H1 (cell line): ENCODE measurements at regions not wholly inside any gene's neighbourhood (a gene's known extent, or its start where the extent isn't known, plus 50 kb on each side); places are given as distances from the start of the nearest gene placed in this dataset.

Experiments used
- CTCF ChIA-PET: fragments of 300-600 bp; sonication (Branson Sonifier 250); formaldehyde crosslinking; loops from one replicate; lab custom pipeline; 2021; ENCODE audit not compliant: partially characterized antibody; lab: Charles Lee
- POLR2A ChIA-PET: fragments of 300-600 bp; sonication (Branson Sonifier 250); formaldehyde crosslinking; loops from one replicate; lab custom pipeline; 2021; ENCODE audit warnings: inconsistent platforms; ENCODE audit not compliant: partially characterized antibody; lab: Charles Lee
- DNase-seq, 2 experiments: peaks; one replicate each; pipeline versions ENCODE4 v3.0.0 to v3.0.0-alpha.2; 2010 to 2022; ENCODE audit warnings: low spot score in 2 of 2, low read depth in 1 of 2, mixed read lengths in 1 of 2
- FAIRE-seq: peaks from 2 replicates; lab custom pipeline; 2011; peaks lifted over from hg19 to GRCh38; lab: Jason Lieb, UNC
- H2AFZ ChIP-seq: 2 replicates; pipeline ENCODE4 v1.8.1; 2012; ENCODE audit warnings: low read length, inconsistent platforms
- H2AK5ac ChIP-seq: 2 replicates; pipeline ENCODE4 v1.6.1; 2013; ENCODE audit warnings: low read depth, low read length
- H2BK120ac ChIP-seq: replicated peaks from 2 replicates; pipeline ENCODE3; 2013; ENCODE audit warnings: low read depth, low read length, inconsistent platforms
- H2BK12ac ChIP-seq: 2 replicates; pipeline ENCODE4 v1.6.1; 2013; ENCODE audit warnings: low read depth, low read length
- H2BK15ac ChIP-seq: 2 replicates; pipeline ENCODE4 v1.6.1; 2013; ENCODE audit warnings: low read length
- H2BK20ac ChIP-seq: 2 replicates; pipeline ENCODE4 v1.6.1; 2013; ENCODE audit warnings: low read length
- H2BK5ac ChIP-seq: 2 replicates; pipeline ENCODE4 v1.6.1; 2013; ENCODE audit warnings: low read depth, low read length
- H3K14ac ChIP-seq: 2 replicates; pipeline ENCODE4 v1.6.1; 2013; ENCODE audit warnings: inconsistent platforms; ENCODE audit not compliant: insufficient read length
- H3K18ac ChIP-seq: 2 replicates; pipeline ENCODE4 v1.6.1; 2013; ENCODE audit warnings: low read length; ENCODE audit errors: extremely low read depth
- H3K23ac ChIP-seq: 2 replicates; pipeline ENCODE4 v1.6.1; 2013; ENCODE audit warnings: inconsistent platforms; ENCODE audit not compliant: insufficient read length
- H3K23me2 ChIP-seq: 2 replicates; pipeline ENCODE4 v1.6.1; 2013; ENCODE audit warnings: low read depth, low read length
- H3K27ac ChIP-seq: 2 replicates; pipeline ENCODE4 v1.6.1; 2011; ENCODE audit warnings: low read depth, low read length, inconsistent platforms
- H3K27me3 ChIP-seq, 4 experiments: replicated peaks in 1 of 4; 1 replicate in 1 of 4; 2 replicates in 3 of 4; pipeline versions ENCODE4 v1.6.1 to v1.8.1; 2011 to 2013; ENCODE audit warnings: low read length in 3 of 4, mild to moderate bottlenecking in 3 of 4, inconsistent platforms in 2 of 4, mixed read lengths in 2 of 4, moderate library complexity in 1 of 4; ENCODE audit not compliant: control insufficient read depth in 3 of 4, insufficient read depth in 3 of 4; ENCODE audit errors: extremely low read depth in 1 of 4
- H3K36me3 ChIP-seq, 4 experiments: 2 replicates each; pipeline versions ENCODE4 v1.6.1 to v1.8.1; 2011 to 2013; ENCODE audit warnings: mild to moderate bottlenecking in 4 of 4, low read length in 3 of 4, moderate library complexity in 2 of 4, control low read depth in 1 of 4, inconsistent platforms in 1 of 4; ENCODE audit not compliant: insufficient read depth in 4 of 4, control insufficient read depth in 2 of 4
- H3K4ac ChIP-seq: replicated peaks from 2 replicates; pipeline ENCODE3; 2013; ENCODE audit warnings: low read length, low read depth, mixed read lengths, inconsistent platforms; ENCODE audit not compliant: insufficient read length
- H3K4me1 ChIP-seq, 4 experiments: replicated peaks in 1 of 4; 1 replicate in 1 of 4; 2 replicates in 3 of 4; pipeline versions ENCODE4 v1.6.1 to v1.8.1; 2011 to 2013; ENCODE audit warnings: low read length in 3 of 4, inconsistent platforms in 2 of 4, mixed read lengths in 1 of 4; ENCODE audit not compliant: insufficient read depth in 4 of 4, control insufficient read depth in 3 of 4
- H3K4me2 ChIP-seq, 2 experiments: 2 replicates each; pipeline versions ENCODE4 v1.6.1 to v1.8.1; 2011 to 2013; ENCODE audit warnings: low read depth in 2 of 2, low read length in 2 of 2, control low read depth in 1 of 2, inconsistent platforms in 1 of 2, mild to moderate bottlenecking in 1 of 2; ENCODE audit not compliant: insufficient read depth in 1 of 2
- H3K4me3 ChIP-seq, 4 experiments: fragments of 200-600, 300-600 bp in 1 of 4; sonication (generic), shearing (Covaris generic), sonication (Bioruptor Twin) in 1 of 4; 2 replicates each; pipeline versions ENCODE4 v1.5.1 to v1.8.1; 2011 to 2016; ENCODE audit warnings: low read length in 4 of 4, low read depth in 3 of 4, control low read depth in 2 of 4, inconsistent platforms in 2 of 4, mild to moderate bottlenecking in 2 of 4, mixed read lengths in 1 of 4, moderate library complexity in 1 of 4; ENCODE audit not compliant: insufficient read depth in 2 of 4; ENCODE audit errors: extremely low read depth in 1 of 4
- H3K56ac ChIP-seq: replicated peaks from 2 replicates; pipeline ENCODE3; 2013; ENCODE audit warnings: low read depth, mild to moderate bottlenecking, mixed read lengths, low read length, inconsistent platforms; ENCODE audit not compliant: insufficient read length
- H3K79me1 ChIP-seq: 2 replicates; pipeline ENCODE4 v1.6.1; 2013; ENCODE audit warnings: low read depth, low read length, control low read depth
- H3K79me2 ChIP-seq, 2 experiments: 2 replicates each; pipeline versions ENCODE4 v1.6.1 to v1.8.1; 2012 to 2013; ENCODE audit warnings: low read length in 2 of 2, mild to moderate bottlenecking in 2 of 2, inconsistent platforms in 1 of 2; ENCODE audit not compliant: insufficient read depth in 2 of 2, control insufficient read depth in 1 of 2
- H3K9ac ChIP-seq, 4 experiments: replicated peaks in 1 of 4; 1 replicate in 1 of 4; 2 replicates in 3 of 4; pipeline versions ENCODE4 v1.6.1 to v1.8.1; 2011 to 2013; ENCODE audit warnings: low read depth in 3 of 4, low read length in 3 of 4, control low read depth in 2 of 4, mild to moderate bottlenecking in 2 of 4, moderate library complexity in 2 of 4, inconsistent platforms in 1 of 4; ENCODE audit errors: extremely low read depth in 1 of 4
- H3K9me3 ChIP-seq, 2 experiments: 2 replicates each; pipeline versions ENCODE4 v1.6.1 to v1.8.1; 2012 to 2013; ENCODE audit warnings: mild to moderate bottlenecking in 2 of 2, moderate library complexity in 2 of 2, control low read depth in 1 of 2, inconsistent platforms in 1 of 2, low read depth in 1 of 2, low read length in 1 of 2, mixed read lengths in 1 of 2; ENCODE audit not compliant: insufficient read depth in 2 of 2
- H4K20me1 ChIP-seq, 2 experiments: replicated peaks in 1 of 2; 2 replicates each; pipeline versions ENCODE3 to v1.8.1; 2011 to 2013; ENCODE audit warnings: inconsistent platforms in 2 of 2, low read length in 2 of 2, mild to moderate bottlenecking in 1 of 2; ENCODE audit not compliant: insufficient read depth in 2 of 2, control insufficient read depth in 1 of 2
- H4K5ac ChIP-seq: 2 replicates; pipeline ENCODE4 v1.6.1; 2013; ENCODE audit warnings: low read length, low read depth, mixed read lengths, inconsistent platforms; ENCODE audit not compliant: insufficient read length
- H4K8ac ChIP-seq: 2 replicates; pipeline ENCODE4 v1.8.0; 2013; ENCODE audit warnings: mild to moderate bottlenecking, moderate library complexity, low read length, inconsistent platforms; ENCODE audit not compliant: insufficient read depth; ENCODE audit errors: extremely low read depth
- H4K91ac ChIP-seq: replicated peaks from 2 replicates; pipeline ENCODE3; 2013; ENCODE audit warnings: low read length, mixed read lengths, inconsistent platforms; ENCODE audit not compliant: insufficient read length
- CHD1 ChIP-seq: IDR thresholded peaks from 2 replicates; pipeline ENCODE4 v1.6.1; 2012; ENCODE audit warnings: low read depth, low read length, improper control_type of control experiment
- CREB1 ChIP-seq: IDR thresholded peaks from 2 replicates; pipeline ENCODE4 v1.6.1; 2012; ENCODE audit warnings: inconsistent platforms
- GTF2F1 ChIP-seq: IDR thresholded peaks from 2 replicates; pipeline ENCODE4 v1.6.1; 2012; ENCODE audit warnings: low read depth, low read length, improper control_type of control experiment, borderline replicate concordance
- JUND ChIP-seq: IDR thresholded peaks from 2 replicates; pipeline ENCODE4 v1.6.1; 2011; ENCODE audit warnings: mild to moderate bottlenecking, improper control_type of control experiment, low read length
- NANOG ChIP-seq: IDR thresholded peaks from 2 replicates; pipeline ENCODE4 v1.6.1; 2011; ENCODE audit warnings: low read length, low read depth, mild to moderate bottlenecking, inconsistent platforms; ENCODE audit not compliant: insufficient read depth, poor library complexity, severe bottlenecking
- POU5F1 ChIP-seq: IDR thresholded peaks from 2 replicates; pipeline ENCODE4 v1.6.1; 2011; ENCODE audit warnings: low read depth, mild to moderate bottlenecking, low read length, moderate library complexity
- SP1 ChIP-seq: IDR thresholded peaks from 2 replicates; pipeline ENCODE4 v1.6.1; 2011; ENCODE audit warnings: low read depth, low read length
- SP2 ChIP-seq: IDR thresholded peaks from 2 replicates; pipeline ENCODE4 v1.6.1; 2012; ENCODE audit warnings: mild to moderate bottlenecking, low read length, inconsistent platforms
- TAF7 ChIP-seq: optimal IDR thresholded peaks from 2 replicates; pipeline ENCODE3; 2011; ENCODE audit warnings: low read depth, mild to moderate bottlenecking, inconsistent platforms, low read length, moderate library complexity, borderline replicate concordance
- TBP ChIP-seq: IDR thresholded peaks from 2 replicates; pipeline ENCODE4 v1.6.1; 2011; ENCODE audit warnings: low read depth, low read length, improper control_type of control experiment
- WGBS, 2 experiments: shearing (Covaris generic) in 1 of 2; methylation state at CpG; one replicate each; pipeline versions ENCODE4 v1.1.6 to v1.1.7; 2013 to 2015; ENCODE audit warnings: low lambda C conversion rate in 2 of 2, mixed read lengths in 2 of 2, inconsistent platforms in 1 of 2, low coverage in 1 of 2, missing lambda C conversion rate in 1 of 2; ENCODE audit not compliant: insufficient replicate concordance in 2 of 2, insufficient coverage in 1 of 2, insufficient read length in 1 of 2; ENCODE audit errors: extremely low coverage in 1 of 2, missing lambda C conversion rate in 1 of 2; 5-methylcytosine and 5-hydroxymethylcytosine counted together

DNA sequence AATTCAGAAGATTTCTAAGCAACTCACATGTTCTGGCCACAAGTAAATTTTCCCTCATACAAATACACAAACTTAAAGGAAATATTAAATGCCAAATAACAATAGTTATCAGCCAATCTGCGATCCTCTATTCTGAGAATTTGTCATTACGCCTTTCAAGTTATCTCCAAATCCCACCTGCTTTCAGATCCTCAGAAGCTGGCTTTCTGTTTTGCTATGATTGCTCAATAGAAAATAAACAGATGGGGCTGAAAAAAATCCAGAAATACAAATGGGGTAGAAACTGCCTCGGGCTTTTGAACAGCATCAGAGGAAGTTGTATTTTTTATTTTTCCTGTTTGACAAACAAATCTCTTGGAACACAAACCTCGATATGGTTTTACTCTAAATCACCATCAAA lies 74.0 kb upstream of the CNTN4 start:
- no peak for FAIRE-seq
- POLR2A ChIA-PET: no interaction called here

More for the DNA sequence above, 74.0 kb upstream of the CNTN4 start:
- Histone ChIP-seq H3K4me3 (no peak overlapping the region), H3K79me1 (no peaks in the 10 kb centered on the region), H3K9me3 (no peaks in the 10 kb centered on the region), H3K23me2 (no peaks in the 10 kb centered on the region), H3K14ac (no peak overlapping the region), H3K4me1 (no peaks in the 10 kb centered on the region), H3K36me3 (no peaks in the 10 kb centered on the region), H3K79me2 (no peaks in the 10 kb centered on the region), H3K27me3 (no peaks in the 10 kb centered on the region), H4K91ac (no peak overlapping the region), H2BK5ac (no peak overlapping the region), H2BK15ac (no peak overlapping the region), H4K20me1 (no peaks in the 10 kb centered on the region), H4K8ac (no peak overlapping the region), H3K56ac (no peak overlapping the region), H2BK120ac (no peak overlapping the region), H3K4me2 (no peak overlapping the region), H2AK5ac (no peak overlapping the region), H2AFZ (no peak overlapping the region), H3K27ac (no peak overlapping the region), H3K9ac (no peak overlapping the region), H2BK12ac (no peak overlapping the region), H3K18ac (no peak overlapping the region), H3K4ac (no peak overlapping the region), H3K23ac (no peak overlapping the region), H2BK20ac (no peak overlapping the region), H4K5ac (no peak overlapping the region)
- 92% methylated on average over 4 of the region's 4 CpGs; no CpG with 5 or more reads in 1 of the 2 experiments for WGBS, 2 experiments
- DNase-seq: no peak
- CTCF ChIA-PET: no interaction called here
- TF ChIP-seq SP1 (no peak), TAF7 (no peak), GTF2F1 (no peak), CREB1 (no peak), SP2 (no peak), POU5F1 (no peak), JUND (no peak), TBP (no peak), NANOG (no peak), CHD1 (no peak)
